Ishikawa (cell line): ENCODE measurements at regions not wholly inside any gene's neighbourhood (a gene's known extent, or its start where the extent isn't known, plus 50 kb on each side); places are given as distances from the start of the nearest gene placed in this dataset.

Experiments
- CEBPB ChIP-seq: IDR thresholded peaks from 2 replicates; pipeline ENCODE4 v1.6.1; 2012
- EGR1 ChIP-seq: IDR thresholded peaks from 2 replicates; pipeline ENCODE4 v1.6.1; 2012
- EP300 ChIP-seq: IDR thresholded peaks from 2 replicates; pipeline ENCODE4 v1.6.1; 2012; ENCODE audit warnings: borderline replicate concordance
- NFIC ChIP-seq: IDR thresholded peaks from 2 replicates; pipeline ENCODE4 v1.6.1; 2012
- RAD21 ChIP-seq: IDR thresholded peaks from 2 replicates; pipeline ENCODE4 v1.6.1; 2012; ENCODE audit warnings: low read depth
- TAF1 ChIP-seq: IDR thresholded peaks from 2 replicates; pipeline ENCODE4 v1.6.1; 2012; ENCODE audit warnings: low read depth, mild to moderate bottlenecking
- TEAD4 ChIP-seq: IDR thresholded peaks from 2 replicates; pipeline ENCODE4 v1.6.1; 2012
- YY1 ChIP-seq: IDR thresholded peaks from 2 replicates; pipeline ENCODE4 v1.6.1; 2012; ENCODE audit warnings: low read depth
- ZBTB7A ChIP-seq: IDR thresholded peaks from 2 replicates; pipeline ENCODE4 v1.6.1; 2012; ENCODE audit warnings: low read depth
- TF ChIP-seq, protein P1 (sequence below): IDR thresholded peaks from 2 replicates; pipeline ENCODE4 v1.6.1; 2012
- TF ChIP-seq, protein P2 (sequence below): IDR thresholded peaks from 2 replicates; pipeline ENCODE4 v1.6.1; 2012
- TF ChIP-seq, protein P3 (sequence below): IDR thresholded peaks from 2 replicates; pipeline ENCODE4 v1.6.1; 2012; ENCODE audit warnings: low read depth, mild to moderate bottlenecking

DNA sequence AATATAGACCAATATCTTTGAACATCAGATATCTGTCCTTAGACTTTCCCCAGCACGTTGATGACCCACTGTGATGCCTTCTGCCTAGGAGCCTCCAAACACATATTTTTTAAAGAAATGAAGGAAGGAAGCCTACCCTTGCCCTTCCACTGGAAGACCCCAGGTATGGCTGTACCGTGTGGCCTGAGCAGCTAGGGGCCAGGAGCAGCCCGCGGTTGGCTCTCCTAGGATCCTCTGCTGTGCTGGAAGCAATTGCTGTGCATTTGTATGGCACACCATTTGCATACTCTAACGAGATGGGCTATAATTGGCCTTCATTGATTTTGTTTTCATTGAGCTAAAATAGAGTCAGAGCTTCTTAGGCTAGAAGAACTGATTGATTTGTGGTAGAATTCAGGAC, 128.8 kb downstream of the GPAT3 start:
- TF ChIP-seq EGR1 (no peak), EP300 (no peak), YY1 (no peak), TEAD4 (no peak), RAD21 (no peak), TAF1 (no peak), CEBPB (no peak), NFIC (no peak), ZBTB7A (no peak)
- TF ChIP-seq, protein P1, sequence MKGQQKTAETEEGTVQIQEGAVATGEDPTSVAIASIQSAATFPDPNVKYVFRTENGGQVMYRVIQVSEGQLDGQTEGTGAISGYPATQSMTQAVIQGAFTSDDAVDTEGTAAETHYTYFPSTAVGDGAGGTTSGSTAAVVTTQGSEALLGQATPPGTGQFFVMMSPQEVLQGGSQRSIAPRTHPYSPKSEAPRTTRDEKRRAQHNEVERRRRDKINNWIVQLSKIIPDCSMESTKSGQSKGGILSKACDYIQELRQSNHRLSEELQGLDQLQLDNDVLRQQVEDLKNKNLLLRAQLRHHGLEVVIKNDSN = no peak
- TF ChIP-seq, protein P2, sequence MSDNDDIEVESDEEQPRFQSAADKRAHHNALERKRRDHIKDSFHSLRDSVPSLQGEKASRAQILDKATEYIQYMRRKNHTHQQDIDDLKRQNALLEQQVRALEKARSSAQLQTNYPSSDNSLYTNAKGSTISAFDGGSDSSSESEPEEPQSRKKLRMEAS = no peak
- TF ChIP-seq, protein P3, sequence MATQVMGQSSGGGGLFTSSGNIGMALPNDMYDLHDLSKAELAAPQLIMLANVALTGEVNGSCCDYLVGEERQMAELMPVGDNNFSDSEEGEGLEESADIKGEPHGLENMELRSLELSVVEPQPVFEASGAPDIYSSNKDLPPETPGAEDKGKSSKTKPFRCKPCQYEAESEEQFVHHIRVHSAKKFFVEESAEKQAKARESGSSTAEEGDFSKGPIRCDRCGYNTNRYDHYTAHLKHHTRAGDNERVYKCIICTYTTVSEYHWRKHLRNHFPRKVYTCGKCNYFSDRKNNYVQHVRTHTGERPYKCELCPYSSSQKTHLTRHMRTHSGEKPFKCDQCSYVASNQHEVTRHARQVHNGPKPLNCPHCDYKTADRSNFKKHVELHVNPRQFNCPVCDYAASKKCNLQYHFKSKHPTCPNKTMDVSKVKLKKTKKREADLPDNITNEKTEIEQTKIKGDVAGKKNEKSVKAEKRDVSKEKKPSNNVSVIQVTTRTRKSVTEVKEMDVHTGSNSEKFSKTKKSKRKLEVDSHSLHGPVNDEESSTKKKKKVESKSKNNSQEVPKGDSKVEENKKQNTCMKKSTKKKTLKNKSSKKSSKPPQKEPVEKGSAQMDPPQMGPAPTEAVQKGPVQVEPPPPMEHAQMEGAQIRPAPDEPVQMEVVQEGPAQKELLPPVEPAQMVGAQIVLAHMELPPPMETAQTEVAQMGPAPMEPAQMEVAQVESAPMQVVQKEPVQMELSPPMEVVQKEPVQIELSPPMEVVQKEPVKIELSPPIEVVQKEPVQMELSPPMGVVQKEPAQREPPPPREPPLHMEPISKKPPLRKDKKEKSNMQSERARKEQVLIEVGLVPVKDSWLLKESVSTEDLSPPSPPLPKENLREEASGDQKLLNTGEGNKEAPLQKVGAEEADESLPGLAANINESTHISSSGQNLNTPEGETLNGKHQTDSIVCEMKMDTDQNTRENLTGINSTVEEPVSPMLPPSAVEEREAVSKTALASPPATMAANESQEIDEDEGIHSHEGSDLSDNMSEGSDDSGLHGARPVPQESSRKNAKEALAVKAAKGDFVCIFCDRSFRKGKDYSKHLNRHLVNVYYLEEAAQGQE = no peak
